ENCODE measurements at regions not wholly inside any gene's neighbourhood (a gene's known extent, or its start where the extent isn't known, plus 50 kb on each side); places are given as distances from the start of the nearest gene placed in this dataset.

DNA sequence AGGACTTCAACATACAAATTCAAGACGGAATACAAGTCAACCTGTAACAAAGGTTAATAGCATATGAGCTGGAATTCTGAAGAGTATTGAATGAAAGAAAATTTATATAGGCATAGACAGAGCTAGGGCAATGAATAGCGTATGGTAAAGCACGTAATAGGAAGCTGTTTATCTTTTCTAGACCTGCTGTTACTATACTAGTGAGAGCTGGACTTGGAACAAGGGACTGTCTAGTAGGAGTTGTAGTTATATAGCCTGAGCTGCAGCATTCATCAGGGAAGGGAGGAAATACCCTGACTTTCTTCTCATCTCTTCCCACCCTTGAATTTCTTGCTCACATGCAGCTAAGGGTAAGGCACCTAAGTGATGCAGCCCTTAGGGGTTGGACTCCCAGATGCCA lies 67.5 kb upstream of the PRLR start:
- Histone ChIP-seq H3K4me3 (ENCODE audit: low read depth, low read length) (no peak overlapping the region), H3K27me3 (ENCODE audit: control insufficient read depth, insufficient read depth, low read length) (no peaks in the 10 kb centered on the region), H3K36me3 (ENCODE audit: control insufficient read depth, insufficient read depth, low read length) (no peaks in the 10 kb centered on the region)
- TF ChIP-seq, protein P1, sequence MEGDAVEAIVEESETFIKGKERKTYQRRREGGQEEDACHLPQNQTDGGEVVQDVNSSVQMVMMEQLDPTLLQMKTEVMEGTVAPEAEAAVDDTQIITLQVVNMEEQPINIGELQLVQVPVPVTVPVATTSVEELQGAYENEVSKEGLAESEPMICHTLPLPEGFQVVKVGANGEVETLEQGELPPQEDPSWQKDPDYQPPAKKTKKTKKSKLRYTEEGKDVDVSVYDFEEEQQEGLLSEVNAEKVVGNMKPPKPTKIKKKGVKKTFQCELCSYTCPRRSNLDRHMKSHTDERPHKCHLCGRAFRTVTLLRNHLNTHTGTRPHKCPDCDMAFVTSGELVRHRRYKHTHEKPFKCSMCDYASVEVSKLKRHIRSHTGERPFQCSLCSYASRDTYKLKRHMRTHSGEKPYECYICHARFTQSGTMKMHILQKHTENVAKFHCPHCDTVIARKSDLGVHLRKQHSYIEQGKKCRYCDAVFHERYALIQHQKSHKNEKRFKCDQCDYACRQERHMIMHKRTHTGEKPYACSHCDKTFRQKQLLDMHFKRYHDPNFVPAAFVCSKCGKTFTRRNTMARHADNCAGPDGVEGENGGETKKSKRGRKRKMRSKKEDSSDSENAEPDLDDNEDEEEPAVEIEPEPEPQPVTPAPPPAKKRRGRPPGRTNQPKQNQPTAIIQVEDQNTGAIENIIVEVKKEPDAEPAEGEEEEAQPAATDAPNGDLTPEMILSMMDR (IDR thresholded peaks at IDR 0.05; ENCODE audit: insufficient read depth, low read depth, low read length) = no peak
- no peak for DNase-seq (ENCODE audit: low read depth)
- CTCF ChIA-PET = no interaction called here
- POLR2A ChIA-PET = no interaction called here

DNA sequence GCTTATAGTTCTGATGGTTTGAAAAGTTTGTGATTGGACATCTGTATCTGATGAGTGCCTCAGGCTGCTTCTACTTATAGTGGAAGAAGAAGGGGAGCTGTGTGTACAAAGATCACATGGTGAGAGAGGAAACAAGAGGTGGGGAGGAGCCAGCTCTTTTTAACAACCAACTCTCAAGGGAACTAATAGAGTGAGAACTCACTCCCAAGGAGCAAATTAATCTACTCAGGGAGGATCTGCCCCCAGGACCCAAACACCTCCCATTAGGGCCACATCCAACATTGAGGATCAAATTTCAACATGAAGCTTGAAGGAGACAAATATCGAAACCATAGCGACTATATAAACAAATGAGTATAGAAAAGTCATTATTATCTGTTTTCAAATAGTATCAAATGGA lies 64.7 kb upstream of the PRLR start:
- TF ChIP-seq, protein P1 (IDR thresholded peaks at IDR 0.05; ENCODE audit: insufficient read depth, low read depth, low read length) = no peak
- no peak for DNase-seq (ENCODE audit: low read depth)
- no peaks in the 10 kb centered on the region for H3K27me3 ChIP-seq (ENCODE audit: control insufficient read depth, insufficient read depth, low read length)
- H3K4me3 ChIP-seq (ENCODE audit: low read depth, low read length) = no peak overlapping the region
- no peaks in the 10 kb centered on the region for H3K36me3 ChIP-seq (ENCODE audit: control insufficient read depth, insufficient read depth, low read length)
- ChIA-PET POLR2A (no interaction called here), CTCF (interaction anchor here (0.6 kb wide), 1 partner anchor 632 kb away, joined by 3 read pairs; no protein-coding TSS in a partner anchor)

DNA sequence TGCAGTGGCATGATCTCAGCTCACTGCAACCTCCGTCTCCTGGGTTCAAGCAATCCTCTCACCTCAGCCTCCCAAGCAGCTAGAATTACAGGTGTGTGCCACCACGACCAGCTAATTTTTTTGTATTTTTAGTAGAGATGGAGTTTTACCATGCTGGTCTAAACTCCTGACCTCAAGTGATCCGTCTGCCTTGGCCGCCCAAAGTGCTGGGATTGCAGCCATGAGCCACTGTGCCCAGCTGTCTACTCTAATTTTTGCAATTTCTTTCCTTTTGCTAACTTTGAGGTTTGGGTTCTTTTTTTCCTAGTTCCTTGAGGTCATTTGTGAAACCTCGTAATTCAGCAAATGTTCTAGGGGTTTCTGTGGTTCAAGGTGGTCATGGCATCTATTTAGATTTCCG lies 63.7 kb upstream of the PRLR start:
- Histone ChIP-seq H3K27me3 (ENCODE audit: control insufficient read depth, insufficient read depth, low read length) (no peaks in the 10 kb centered on the region), H3K4me3 (ENCODE audit: low read depth, low read length) (no peak overlapping the region), H3K36me3 (ENCODE audit: control insufficient read depth, insufficient read depth, low read length) (no peaks in the 10 kb centered on the region)
- DNase-seq (ENCODE audit: low read depth) = no peak
- ChIA-PET POLR2A (no interaction called here), CTCF (no interaction called here)
- TF ChIP-seq, protein P1 (IDR thresholded peaks at IDR 0.05; ENCODE audit: insufficient read depth, low read depth, low read length) = no peak

DNA sequence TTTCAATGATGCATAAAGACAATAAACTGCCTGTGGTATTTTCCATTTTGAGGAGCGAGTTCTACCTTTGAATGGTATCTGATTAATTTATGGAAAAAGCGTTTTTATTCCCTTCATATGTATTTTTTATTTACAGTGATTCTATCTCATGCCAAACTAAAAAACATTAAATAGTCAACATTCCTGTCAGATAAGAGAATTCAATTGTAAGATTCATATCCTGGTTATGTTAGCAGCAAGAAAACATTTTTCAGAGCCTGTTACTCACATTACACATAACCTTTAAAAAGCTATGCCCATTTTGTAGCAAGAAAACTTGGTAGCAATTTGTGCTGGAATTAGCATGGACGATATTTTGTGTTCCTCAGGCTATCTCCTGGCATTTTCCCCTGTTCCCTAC lies 55.1 kb upstream of the PRLR start:
- TF ChIP-seq, protein P1 (IDR thresholded peaks at IDR 0.05; ENCODE audit: insufficient read depth, low read depth, low read length) = no peak
- POLR2A ChIA-PET = no interaction called here
- H3K4me3 ChIP-seq (ENCODE audit: low read depth, low read length) = no peak overlapping the region
- CTCF ChIA-PET = no interaction called here
- no peaks in the 10 kb centered on the region for H3K27me3 ChIP-seq (ENCODE audit: control insufficient read depth, insufficient read depth, low read length)
- no peaks in the 10 kb centered on the region for H3K36me3 ChIP-seq (ENCODE audit: control insufficient read depth, insufficient read depth, low read length)
- no peak for DNase-seq (ENCODE audit: low read depth)

GRCh38 chr5:35285011-35285410 lies 54.7 kb upstream of the PRLR start:
- ChIA-PET POLR2A (no interaction called here), CTCF (no interaction called here)
- DNase-seq (ENCODE audit: low read depth) = peak; percentile 54
- no peaks in the 10 kb centered on the region for H3K27me3 ChIP-seq (ENCODE audit: control insufficient read depth, insufficient read depth, low read length)
- no peak overlapping the region for H3K4me3 ChIP-seq (ENCODE audit: low read depth, low read length)
- TF ChIP-seq, protein P1 (IDR thresholded peaks at IDR 0.05; ENCODE audit: insufficient read depth, low read depth, low read length) = no peak
- H3K36me3 ChIP-seq (ENCODE audit: control insufficient read depth, insufficient read depth, low read length) = no peaks in the 10 kb centered on the region
